GM18505 (cell line): ENCODE measurements at regions not wholly inside any gene's neighbourhood (a gene's known extent, or its start where the extent isn't known, plus 50 kb on each side); places are given as distances from the start of the nearest gene placed in this dataset.
A peak's percentile ranks its signal among the peaks of the same experiment; 100 is the strongest.
"Not testable (repeated sequence)": the region's sequence is repeated elsewhere in the genome, so short reads cannot be mapped to it uniquely, and the experiment has no call there.

Experiments
- ATAC-seq: cut with Tn5 transposase; IDR thresholded peaks from one replicate; pipeline ENCODE4 v1.9.1; 2021; ENCODE audit not compliant: unreplicated experiment
- POLR2A ChIP-seq: IDR thresholded peaks from 4 replicates; pipeline ENCODE4 v1.6.1; 2011; ENCODE audit warnings: borderline replicate concordance; ENCODE audit not compliant: insufficient read depth, insufficient read length; ENCODE audit errors: extremely low read depth

GRCh38 chr11:129743112-129743815 is 72.4 kb upstream of the TMEM45B start:
- no peak for TF ChIP-seq POLR2A
- ATAC-seq = no peak

GRCh38 chr11:129747071-129747470 is 68.6 kb upstream of the TMEM45B start:
- no peak for TF ChIP-seq POLR2A
- no peak for ATAC-seq

GRCh38 chr11:129749141-129749540 is 66.5 kb upstream of the TMEM45B start:
- ATAC-seq = no peak

GRCh38 chr11:129750343-129751292 is 65.0 kb upstream of the TMEM45B start:
- ATAC-seq = peak; percentile 95
- TF ChIP-seq POLR2A = no peak

More at GRCh38 chr11:129749141-129749540, 66.5 kb upstream of the TMEM45B start:
- TF ChIP-seq POLR2A = no peak

GRCh38 chr11:129751511-129751910 is 64.1 kb upstream of the TMEM45B start:
- TF ChIP-seq POLR2A = no peak
- ATAC-seq = no peak

- not testable (repeated sequence) for ATAC-seq
Observed at GRCh38 chr11:129763569-129763968, 52.1 kb upstream of the TMEM45B start.

GRCh38 chr11:129764204-129764603 is 51.4 kb upstream of the TMEM45B start:
- ATAC-seq = not testable (repeated sequence)
